ENCODE measurements at regions not wholly inside any gene's neighbourhood (a gene's known extent, or its start where the extent isn't known, plus 50 kb on each side); places are given as distances from the start of the nearest gene placed in this dataset.

- Mint-ChIP-seq H3K9me3 (no peaks in the 10 kb centered on the region), H3K36me3 (ENCODE audit: low read depth) (no peaks in the 10 kb centered on the region), H3K27ac (ENCODE audit: unreplicated experiment) (no peak overlapping the region), H3K27me3 (ENCODE audit: low read depth) (no peaks in the 10 kb centered on the region), H3K4me3 (no peak overlapping the region), H3K4me1 (no peaks in the 10 kb centered on the region)
- no peak for DNase-seq (ENCODE audit: low read depth, low spot score)
- no peak for TF ChIP-seq CTCF (conservative IDR thresholded peaks at IDR 0.05)
Measured at GRCh38 chr1:214934045-214934444, 148.5 kb upstream of the KCNK2 start.

- H3K4me3 Mint-ChIP-seq = no peak overlapping the region
Measured at GRCh38 chr1:214935258-214935657, 147.3 kb upstream of the KCNK2 start.

GRCh38 chr1:214939180-214939579 lies 143.4 kb upstream of the KCNK2 start:
- no peaks in the 10 kb centered on the region for H3K9me3 Mint-ChIP-seq
- H3K36me3 Mint-ChIP-seq (ENCODE audit: low read depth) = no peaks in the 10 kb centered on the region
- DNase-seq (ENCODE audit: low read depth, low spot score) = no peak
- no peak for TF ChIP-seq CTCF (conservative IDR thresholded peaks at IDR 0.05)
- no peak overlapping the region for H3K4me3 Mint-ChIP-seq
- no peak overlapping the region for H3K27ac Mint-ChIP-seq (ENCODE audit: unreplicated experiment)
- H3K4me1 Mint-ChIP-seq = no peaks in the 10 kb centered on the region
- no peaks in the 10 kb centered on the region for H3K27me3 Mint-ChIP-seq (ENCODE audit: low read depth)

More at GRCh38 chr1:214935258-214935657, 147.3 kb upstream of the KCNK2 start:
- no peak for DNase-seq (ENCODE audit: low read depth, low spot score)
- H3K27ac Mint-ChIP-seq (ENCODE audit: unreplicated experiment) = no peak overlapping the region
- H3K36me3 Mint-ChIP-seq (ENCODE audit: low read depth) = no peaks in the 10 kb centered on the region
- TF ChIP-seq CTCF (conservative IDR thresholded peaks at IDR 0.05) = no peak
- H3K9me3 Mint-ChIP-seq = no peaks in the 10 kb centered on the region
- no peaks in the 10 kb centered on the region for H3K27me3 Mint-ChIP-seq (ENCODE audit: low read depth)
- H3K4me1 Mint-ChIP-seq = no peaks in the 10 kb centered on the region

GRCh38 chr1:214941061-214941460 lies 141.5 kb upstream of the KCNK2 start:
- no peak overlapping the region for H3K4me3 Mint-ChIP-seq
- no peaks in the 10 kb centered on the region for H3K27me3 Mint-ChIP-seq (ENCODE audit: low read depth)
- H3K9me3 Mint-ChIP-seq = no peaks in the 10 kb centered on the region
- no peak overlapping the region for H3K27ac Mint-ChIP-seq (ENCODE audit: unreplicated experiment)
- no peak for DNase-seq (ENCODE audit: low read depth, low spot score)
- H3K4me1 Mint-ChIP-seq = no peaks in the 10 kb centered on the region
- no peak for TF ChIP-seq CTCF (conservative IDR thresholded peaks at IDR 0.05)
- H3K36me3 Mint-ChIP-seq (ENCODE audit: low read depth) = no peaks in the 10 kb centered on the region

- peaks cover 4% of the 10 kb centered on the region for H3K9me3 Mint-ChIP-seq
- H3K27ac Mint-ChIP-seq (ENCODE audit: unreplicated experiment) = no peak overlapping the region
- TF ChIP-seq CTCF (conservative IDR thresholded peaks at IDR 0.05) = no peak
- DNase-seq (ENCODE audit: low read depth, low spot score) = no peak
- no peaks in the 10 kb centered on the region for H3K4me1 Mint-ChIP-seq
- no peaks in the 10 kb centered on the region for H3K36me3 Mint-ChIP-seq (ENCODE audit: low read depth)
- no peaks in the 10 kb centered on the region for H3K27me3 Mint-ChIP-seq (ENCODE audit: low read depth)
- H3K4me3 Mint-ChIP-seq = no peak overlapping the region
Measured at GRCh38 chr1:214943054-214943453, 139.5 kb upstream of the KCNK2 start.

GRCh38 chr1:214946615-214947014 lies 135.9 kb upstream of the KCNK2 start:
- no peak for TF ChIP-seq CTCF (conservative IDR thresholded peaks at IDR 0.05)
- no peak for DNase-seq (ENCODE audit: low read depth, low spot score)
- no peak overlapping the region for H3K27ac Mint-ChIP-seq (ENCODE audit: unreplicated experiment)
- H3K4me3 Mint-ChIP-seq = no peak overlapping the region
- no peaks in the 10 kb centered on the region for H3K36me3 Mint-ChIP-seq (ENCODE audit: low read depth)
- peaks cover 4% of the 10 kb centered on the region for H3K9me3 Mint-ChIP-seq
- no peaks in the 10 kb centered on the region for H3K4me1 Mint-ChIP-seq
- H3K27me3 Mint-ChIP-seq (ENCODE audit: low read depth) = no peaks in the 10 kb centered on the region

All from neural crest cell (in vitro differentiated cells).